ENCODE measurements at regions not wholly inside any gene's neighbourhood (a gene's known extent, or its start where the extent isn't known, plus 50 kb on each side); places are given as distances from the start of the nearest gene placed in this dataset.
"Not testable (repeated sequence)": the region's sequence is repeated elsewhere in the genome, so short reads cannot be mapped to it uniquely, and the experiment has no call there.

DNA sequence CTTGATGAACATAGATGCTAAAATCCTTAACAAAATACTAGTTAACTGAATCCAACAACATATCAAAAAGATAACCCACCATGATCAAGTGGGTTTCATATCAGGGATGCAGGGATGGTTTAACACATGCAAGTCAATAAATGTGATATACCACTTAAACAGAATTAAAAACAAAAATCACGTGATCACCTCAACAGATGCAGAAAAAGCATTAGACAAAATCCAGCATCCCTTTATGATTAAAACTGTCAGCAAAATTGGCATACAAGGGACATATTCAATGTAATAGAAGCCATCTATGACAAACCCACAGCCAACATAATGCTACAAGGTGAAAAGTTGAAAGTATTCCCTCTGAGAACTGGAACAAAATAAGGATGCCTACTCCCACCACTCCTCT, 124.7 kb upstream of the SOX21 start:
- TF ChIP-seq, protein P1, sequence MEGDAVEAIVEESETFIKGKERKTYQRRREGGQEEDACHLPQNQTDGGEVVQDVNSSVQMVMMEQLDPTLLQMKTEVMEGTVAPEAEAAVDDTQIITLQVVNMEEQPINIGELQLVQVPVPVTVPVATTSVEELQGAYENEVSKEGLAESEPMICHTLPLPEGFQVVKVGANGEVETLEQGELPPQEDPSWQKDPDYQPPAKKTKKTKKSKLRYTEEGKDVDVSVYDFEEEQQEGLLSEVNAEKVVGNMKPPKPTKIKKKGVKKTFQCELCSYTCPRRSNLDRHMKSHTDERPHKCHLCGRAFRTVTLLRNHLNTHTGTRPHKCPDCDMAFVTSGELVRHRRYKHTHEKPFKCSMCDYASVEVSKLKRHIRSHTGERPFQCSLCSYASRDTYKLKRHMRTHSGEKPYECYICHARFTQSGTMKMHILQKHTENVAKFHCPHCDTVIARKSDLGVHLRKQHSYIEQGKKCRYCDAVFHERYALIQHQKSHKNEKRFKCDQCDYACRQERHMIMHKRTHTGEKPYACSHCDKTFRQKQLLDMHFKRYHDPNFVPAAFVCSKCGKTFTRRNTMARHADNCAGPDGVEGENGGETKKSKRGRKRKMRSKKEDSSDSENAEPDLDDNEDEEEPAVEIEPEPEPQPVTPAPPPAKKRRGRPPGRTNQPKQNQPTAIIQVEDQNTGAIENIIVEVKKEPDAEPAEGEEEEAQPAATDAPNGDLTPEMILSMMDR (IDR thresholded peaks at IDR 0.05): not testable (repeated sequence)
- TF ChIP-seq EP300 (IDR thresholded peaks at IDR 0.05; ENCODE audit: low read depth); POLR2A (IDR thresholded peaks at IDR 0.05): not testable (repeated sequence)
